OCI-LY1 (cell line): ENCODE measurements at regions not wholly inside any gene's neighbourhood (a gene's known extent, or its start where the extent isn't known, plus 50 kb on each side); places are given as distances from the start of the nearest gene placed in this dataset.

Experiments used
- H2AFZ ChIP-seq: fragments of 200-600 bp; sonication (generic), shearing (Covaris generic); 2 replicates; pipeline ENCODE4 v1.6.0; 2014; ENCODE audit warnings: antibody characterized with exemption, mild to moderate bottlenecking, low read length
- H3F3A ChIP-seq: fragments of 200-600 bp; sonication (generic), shearing (Covaris generic); 2 replicates; pipeline ENCODE4 v1.6.0; 2014; ENCODE audit warnings: mild to moderate bottlenecking, antibody characterized with exemption, low read length, moderate library complexity; ENCODE audit not compliant: insufficient read depth
- H3K27ac ChIP-seq: fragments of 200-600 bp; sonication (generic); 2 replicates; pipeline ENCODE4 v1.5.1; 2014; ENCODE audit warnings: low read length, mixed run types, mild to moderate bottlenecking, low read depth; ENCODE audit not compliant: poor library complexity, severe bottlenecking
- H3K27me3 ChIP-seq: fragments of 200-600 bp; sonication (generic); 2 replicates; pipeline ENCODE4 v1.6.0; 2014; ENCODE audit warnings: antibody characterized with exemption, mild to moderate bottlenecking, low read length, moderate library complexity; ENCODE audit not compliant: insufficient read depth
- H3K36me3 ChIP-seq: fragments of 200-600 bp; sonication (generic); 2 replicates; pipeline ENCODE4 v1.6.1; 2014; ENCODE audit warnings: mild to moderate bottlenecking, antibody characterized with exemption, low read length, moderate library complexity, mixed read lengths; ENCODE audit not compliant: insufficient read depth
- H3K4me1 ChIP-seq: fragments of 200-600 bp; sonication (generic); 2 replicates; pipeline ENCODE4 v1.5.1; 2014; ENCODE audit warnings: mild to moderate bottlenecking, low read length, moderate library complexity; ENCODE audit not compliant: insufficient read depth, severe bottlenecking
- H3K4me2 ChIP-seq: fragments of 200-600 bp; sonication (generic), shearing (Covaris generic); 2 replicates; pipeline ENCODE4 v1.6.1; 2014; ENCODE audit warnings: low read length
- H3K4me3 ChIP-seq: fragments of 200-600 bp; sonication (generic); 2 replicates; pipeline ENCODE4 v1.5.1; 2014; ENCODE audit warnings: low read length, low read depth, mild to moderate bottlenecking, mixed read lengths; ENCODE audit not compliant: poor library complexity, severe bottlenecking
- H3K79me2 ChIP-seq: fragments of 200-600 bp; shearing (Covaris generic); 2 replicates; pipeline ENCODE4 v1.6.1; 2016; ENCODE audit warnings: mixed run types, low read length, mixed read lengths; ENCODE audit not compliant: insufficient read depth
- H3K9ac ChIP-seq: fragments of 200-600 bp; sonication (generic), shearing (Covaris generic); 2 replicates; pipeline ENCODE4 v1.6.1; 2014; ENCODE audit warnings: mild to moderate bottlenecking, low read length, mixed read lengths
- H3K9me2 ChIP-seq: fragments of 200-600 bp; sonication (generic), shearing (Covaris generic); 2 replicates; pipeline ENCODE4 v1.6.1; 2014; ENCODE audit warnings: low read depth, mild to moderate bottlenecking, low read length, mixed read lengths
- H3K9me3 ChIP-seq: fragments of 200-600 bp; shearing (Covaris generic); 2 replicates; pipeline ENCODE4 v1.6.1; 2014; ENCODE audit warnings: low read length, mixed read lengths
- H4K20me1 ChIP-seq: fragments of 200-600 bp; sonication (generic), shearing (Covaris generic); 2 replicates; pipeline ENCODE4 v1.6.0; 2016; ENCODE audit warnings: mild to moderate bottlenecking, low read length; ENCODE audit not compliant: insufficient read depth
- EZH2 ChIP-seq: fragments of 200-600 bp; sonication (generic), shearing (Covaris generic); IDR thresholded peaks from 2 replicates; pipeline ENCODE4 v1.8.0; 2017; ENCODE audit warnings: borderline replicate concordance, mixed run types, mild to moderate bottlenecking, antibody characterized with exemption, low read length, moderate library complexity, mixed read lengths
- TF ChIP-seq, protein P1 (sequence below): fragments of 200-600 bp; sonication (generic), shearing (Covaris generic); IDR thresholded peaks from 2 replicates; pipeline ENCODE4 v1.5.1; 2017; ENCODE audit warnings: mild to moderate bottlenecking, antibody characterized with exemption, low read length, moderate library complexity, mixed read lengths

DNA sequence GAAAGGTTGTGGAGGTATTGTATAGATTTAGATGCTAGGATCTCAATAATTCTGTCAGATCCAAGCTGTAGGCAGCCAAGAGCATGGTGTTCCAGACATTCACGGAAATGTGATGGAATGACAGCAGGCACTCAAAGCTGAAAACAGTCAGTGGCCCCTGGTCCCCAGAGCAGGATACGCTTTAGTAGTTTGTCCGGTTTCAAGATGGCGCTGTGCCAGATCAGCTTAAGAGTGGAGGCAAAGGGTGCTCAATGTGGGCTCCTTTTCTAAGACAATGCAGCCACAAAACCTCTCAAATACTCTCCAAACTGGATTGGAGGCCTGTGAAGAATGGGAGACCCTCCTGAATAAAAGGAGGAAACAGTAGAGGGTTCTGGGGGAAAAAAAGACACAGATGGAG, 291.2 kb upstream of the HS3ST1 start:
- Histone ChIP-seq H3F3A (no peaks in the 10 kb centered on the region), H3K27ac (no peak overlapping the region), H3K4me3 (no peak overlapping the region), H3K9me3 (no peaks in the 10 kb centered on the region), H2AFZ (no peak overlapping the region), H4K20me1 (no peaks in the 10 kb centered on the region), H3K4me2 (no peak overlapping the region), H3K36me3 (no peaks in the 10 kb centered on the region), H3K4me1 (no peaks in the 10 kb centered on the region), H3K27me3 (no peaks in the 10 kb centered on the region), H3K79me2 (no peaks in the 10 kb centered on the region), H3K9me2 (no peaks in the 10 kb centered on the region), H3K9ac (no peak overlapping the region)
- TF ChIP-seq, protein P1, sequence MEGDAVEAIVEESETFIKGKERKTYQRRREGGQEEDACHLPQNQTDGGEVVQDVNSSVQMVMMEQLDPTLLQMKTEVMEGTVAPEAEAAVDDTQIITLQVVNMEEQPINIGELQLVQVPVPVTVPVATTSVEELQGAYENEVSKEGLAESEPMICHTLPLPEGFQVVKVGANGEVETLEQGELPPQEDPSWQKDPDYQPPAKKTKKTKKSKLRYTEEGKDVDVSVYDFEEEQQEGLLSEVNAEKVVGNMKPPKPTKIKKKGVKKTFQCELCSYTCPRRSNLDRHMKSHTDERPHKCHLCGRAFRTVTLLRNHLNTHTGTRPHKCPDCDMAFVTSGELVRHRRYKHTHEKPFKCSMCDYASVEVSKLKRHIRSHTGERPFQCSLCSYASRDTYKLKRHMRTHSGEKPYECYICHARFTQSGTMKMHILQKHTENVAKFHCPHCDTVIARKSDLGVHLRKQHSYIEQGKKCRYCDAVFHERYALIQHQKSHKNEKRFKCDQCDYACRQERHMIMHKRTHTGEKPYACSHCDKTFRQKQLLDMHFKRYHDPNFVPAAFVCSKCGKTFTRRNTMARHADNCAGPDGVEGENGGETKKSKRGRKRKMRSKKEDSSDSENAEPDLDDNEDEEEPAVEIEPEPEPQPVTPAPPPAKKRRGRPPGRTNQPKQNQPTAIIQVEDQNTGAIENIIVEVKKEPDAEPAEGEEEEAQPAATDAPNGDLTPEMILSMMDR, result no peak
- no peak for TF ChIP-seq EZH2

DNA sequence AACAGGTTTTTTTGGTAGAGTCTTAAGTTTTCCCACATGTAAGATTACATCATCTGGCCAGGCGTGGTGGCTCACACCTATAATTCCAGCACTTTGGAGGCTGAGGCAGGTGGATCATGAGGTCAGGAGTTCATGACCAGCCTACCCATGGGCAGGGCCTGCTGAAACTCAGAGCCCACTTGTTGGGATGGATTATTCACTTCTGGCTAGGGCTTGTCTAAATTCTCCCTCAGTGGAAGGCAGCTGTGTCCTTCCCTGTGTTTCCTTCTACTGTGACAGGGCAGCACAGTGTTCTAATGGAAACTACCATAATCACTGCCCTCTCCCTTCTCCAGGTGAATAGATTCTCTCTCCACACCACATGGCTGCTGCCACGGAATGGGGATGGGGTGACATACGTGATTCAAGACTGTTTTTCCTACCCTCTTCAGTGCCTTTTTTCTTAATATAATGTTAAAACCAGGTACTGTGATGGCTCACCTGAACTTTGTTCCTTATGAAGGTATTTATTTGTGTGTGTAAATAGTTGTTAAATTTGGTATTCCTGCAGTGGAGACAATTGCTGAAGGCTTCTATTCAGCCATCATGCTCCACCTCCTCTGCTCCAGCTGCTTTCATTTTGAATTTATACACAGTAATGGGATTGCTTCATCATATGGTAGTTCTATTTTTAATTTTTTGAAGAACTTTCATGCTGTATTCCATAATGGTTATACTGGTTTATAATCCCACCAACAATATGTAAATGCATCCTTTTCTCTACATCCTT, 287.2 kb upstream of the HS3ST1 start:
- H3K36me3 ChIP-seq, result no peaks in the 10 kb centered on the region
- H3K9me3 ChIP-seq, result no peaks in the 10 kb centered on the region
- H3K9ac ChIP-seq, result no peak overlapping the region
- no peaks in the 10 kb centered on the region for H3F3A ChIP-seq
- H4K20me1 ChIP-seq, result no peaks in the 10 kb centered on the region
- no peaks in the 10 kb centered on the region for H3K27me3 ChIP-seq
- H3K9me2 ChIP-seq, result no peaks in the 10 kb centered on the region
- TF ChIP-seq, protein P1, result no peak
- no peak for TF ChIP-seq EZH2
- H3K79me2 ChIP-seq, result no peaks in the 10 kb centered on the region
- H3K4me3 ChIP-seq, result no peak overlapping the region
- H2AFZ ChIP-seq, result no peak overlapping the region
- no peak overlapping the region for H3K27ac ChIP-seq
- H3K4me1 ChIP-seq, result no peaks in the 10 kb centered on the region
- no peak overlapping the region for H3K4me2 ChIP-seq

- Histone ChIP-seq H2AFZ (no peak overlapping the region), H3K4me3 (no peak overlapping the region), H3K9me3 (no peaks in the 10 kb centered on the region), H3K27ac (no peak overlapping the region), H3K79me2 (no peaks in the 10 kb centered on the region), H3F3A (no peaks in the 10 kb centered on the region), H3K9ac (no peak overlapping the region), H3K4me2 (no peak overlapping the region), H3K27me3 (no peaks in the 10 kb centered on the region), H4K20me1 (no peaks in the 10 kb centered on the region), H3K9me2 (no peaks in the 10 kb centered on the region), H3K36me3 (no peaks in the 10 kb centered on the region), H3K4me1 (no peaks in the 10 kb centered on the region)
- no peak for TF ChIP-seq EZH2
Observed at GRCh38 chr4:11710453-11711093, 281.9 kb upstream of the HS3ST1 start.
